K562 (cell line): ENCODE measurements at regions not wholly inside any gene's neighbourhood (a gene's known extent, or its start where the extent isn't known, plus 50 kb on each side); places are given as distances from the start of the nearest gene placed in this dataset.

ENCODE experiments used
- ATAC-seq: fragments of 200-7000 bp; cut with Tn5 transposase; 3 replicates; pipeline ENCODE4 v1.9.1; 2020; ENCODE audit warnings: moderate library complexity
- BruUV-seq: library from RNA; stranded (reverse); fragments of 400-500 nt; replicated peaks from 2 replicates; lab custom pipeline; 2021; lab: Mats Ljungman, UMichigan
- CTCF ChIA-PET: fragments of 300-600 bp; formaldehyde crosslinking; extraction: SDS; loops from one replicate; lab custom pipeline; 2021; ENCODE audit warnings: low intra/inter-chr PET ratio; lab: Yijun Ruan, JAX
- POLR2A ChIA-PET: fragments of 300-600, 350-650 bp; sonication (Branson Sonifier 250); formaldehyde crosslinking; extraction: SDS; loops from one replicate; lab custom pipeline; 2021; ENCODE audit warnings: antibody characterized with exemption, inconsistent platforms; lab: Yijun Ruan, JAX
- DNase-seq, 4 experiments: peaks; one replicate each; pipeline versions ENCODE4 v3.0.0 to v3.0.0-alpha.2; 2011 to 2018; ENCODE audit warnings: low spot score in 3 of 4, mixed read lengths in 3 of 4; ENCODE audit errors: extremely low read depth in 1 of 4
- FAIRE-seq: peaks from 2 replicates; lab custom pipeline; 2011; peaks lifted over from hg19 to GRCh38; lab: Jason Lieb, UNC
- H2AFZ ChIP-seq: 2 replicates; pipeline ENCODE4 v1.6.0; 2011; ENCODE audit warnings: low read depth, low read length, control low read depth, inconsistent platforms
- H3K27ac ChIP-seq: fragments of 200-600 bp; 3 replicates; pipeline ENCODE4 v1.8.0; 2011; ENCODE audit warnings: low read depth, mild to moderate bottlenecking, control low read depth, inconsistent platforms, low read length, moderate library complexity, mixed read lengths; ENCODE audit errors: extremely low read depth
- H3K27me3 ChIP-seq, 2 experiments: fragments of 300-600 bp in 1 of 2; 2 replicates in 1 of 2; 3 replicates in 1 of 2; pipeline versions ENCODE4 v1.6.0 to v1.8.0; 2011; ENCODE audit warnings: inconsistent platforms in 2 of 2, low read length in 2 of 2, mild to moderate bottlenecking in 1 of 2, mixed read lengths in 1 of 2, moderate library complexity in 1 of 2; ENCODE audit not compliant: control insufficient read depth in 2 of 2, insufficient read depth in 2 of 2
- H3K36me3 ChIP-seq: fragments of 300-600 bp; 3 replicates; pipeline ENCODE4 v1.8.0; 2011; ENCODE audit warnings: mild to moderate bottlenecking, low read length, inconsistent platforms; ENCODE audit not compliant: control insufficient read depth, insufficient read depth
- H3K4me1 ChIP-seq, 2 experiments: fragments of 200-600 bp in 1 of 2; replicated peaks in 1 of 2; 2 replicates in 1 of 2; 3 replicates in 1 of 2; pipeline versions ENCODE4 v1.5.1 to v1.8.0; 2011; ENCODE audit warnings: inconsistent platforms in 2 of 2, low read length in 2 of 2, mild to moderate bottlenecking in 1 of 2, mixed read lengths in 1 of 2, moderate library complexity in 1 of 2; ENCODE audit not compliant: control insufficient read depth in 2 of 2, insufficient read depth in 2 of 2
- H3K4me2 ChIP-seq: 2 replicates; pipeline ENCODE4 v1.6.1; 2011; ENCODE audit warnings: low read length, control low read depth, inconsistent platforms, mixed read lengths; ENCODE audit not compliant: insufficient read depth
- H3K4me3 ChIP-seq: fragments of 200-600 bp; sonication (generic), shearing (Covaris generic); 2 replicates; pipeline ENCODE4 v1.5.1; 2016; ENCODE audit warnings: control low read depth, inconsistent platforms
- H3K79me2 ChIP-seq: fragments of 200-600 bp; 3 replicates; pipeline ENCODE4 v1.8.0; 2011; ENCODE audit warnings: low read length, inconsistent platforms; ENCODE audit not compliant: control insufficient read depth, insufficient read depth
- H3K9ac ChIP-seq, 2 experiments: 2 replicates each; pipeline versions ENCODE4 v1.6.0 to v1.6.1; 2011; ENCODE audit warnings: low read depth in 2 of 2, low read length in 2 of 2, control low read depth in 1 of 2, inconsistent platforms in 1 of 2, mild to moderate bottlenecking in 1 of 2, mixed read lengths in 1 of 2; ENCODE audit not compliant: insufficient read depth in 1 of 2
- H3K9me1 ChIP-seq: one replicate; pipeline ENCODE4 v1.6.0; 2011; ENCODE audit warnings: inconsistent platforms, mild to moderate bottlenecking, low read length, moderate library complexity; ENCODE audit not compliant: control insufficient read depth, insufficient read depth
- H3K9me3 ChIP-seq: replicated peaks from 2 replicates; pipeline ENCODE4 v1.5.1; 2011; ENCODE audit warnings: low read depth, low read length, inconsistent platforms; ENCODE audit not compliant: control insufficient read depth, insufficient read depth
- H4K20me1 ChIP-seq: replicated peaks from 2 replicates; pipeline ENCODE4 v1.6.1; 2011; ENCODE audit warnings: low read length, inconsistent platforms, mixed read lengths; ENCODE audit not compliant: control insufficient read depth, insufficient read depth
- AFF4 ChIP-seq: sonication (generic); formaldehyde crosslinking; IDR thresholded peaks from 2 replicates; pipeline ENCODE4 v1.8.0; 2023; ENCODE audit warnings: mild to moderate bottlenecking, missing genetic modification reagents
- CHD1 ChIP-seq: fragments of 200-600 bp; sonication (generic); IDR thresholded peaks from one replicate; pipeline ENCODE4 v1.6.1; 2012; ENCODE audit warnings: mild to moderate bottlenecking, moderate library complexity, low read length, inconsistent platforms
- CTCF ChIP-seq, 3 experiments: IDR thresholded peaks in 2 of 3; conservative IDR thresholded peaks in 1 of 3; 2 replicates each; pipeline ENCODE4 v1.5.1; 2011 to 2012; ENCODE audit warnings: low read length in 3 of 3, mild to moderate bottlenecking in 3 of 3, control low read depth in 2 of 3, improper control_type of control experiment in 1 of 3, inconsistent platforms in 1 of 3, low read depth in 1 of 3, mixed read lengths in 1 of 3, moderate library complexity in 1 of 3; ENCODE audit not compliant: insufficient read depth in 2 of 3
- EP400 ChIP-seq: fragments of 450-650 bp; IDR thresholded peaks from 2 replicates; pipeline ENCODE4 v1.6.1; 2017; ENCODE audit warnings: antibody characterized with exemption, mild to moderate bottlenecking, moderate library complexity
- ETV5 ChIP-seq: sonication (generic); formaldehyde crosslinking; IDR thresholded peaks from 2 replicates; pipeline ENCODE4 v1.4.0; 2020; ENCODE audit warnings: low read depth, mild to moderate bottlenecking, missing genetic modification reagents
- MEIS2 ChIP-seq: fragments of 450-650 bp; IDR thresholded peaks from 2 replicates; pipeline ENCODE4 v1.6.1; 2014; ENCODE audit warnings: mild to moderate bottlenecking; ENCODE audit not compliant: partially characterized antibody
- RHOXF2B ChIP-seq: fragments of 250-450 bp; sonication (Bioruptor Pico); conservative IDR thresholded peaks from 2 replicates; pipeline ENCODE4 v1.5.1; 2021
- SP2 ChIP-seq: IDR thresholded peaks from 2 replicates; pipeline ENCODE4 v1.6.1; 2011; ENCODE audit warnings: mild to moderate bottlenecking, low read depth, low read length, moderate library complexity; ENCODE audit not compliant: poor library complexity, severe bottlenecking; ENCODE audit errors: extremely low read depth
- ZNF224 ChIP-seq: sonication (generic); formaldehyde crosslinking; IDR thresholded peaks from 2 replicates; pipeline ENCODE4 v1.8.0; 2022; ENCODE audit warnings: mild to moderate bottlenecking, missing genetic modification reagents
- in situ Hi-C: fragments of 300-500 bp; cut with MboI; formaldehyde crosslinking; loops from 4 replicates; pipeline ENCODE4 v1.15.0; 2018; ENCODE audit warnings: inconsistent platforms, mixed read lengths
- intact Hi-C: fragments of 100-400 bp; cut with micrococcal nuclease; formaldehyde crosslinking; loops from 2 replicates; pipeline ENCODE4 v1.14.2; 2022

DNA sequence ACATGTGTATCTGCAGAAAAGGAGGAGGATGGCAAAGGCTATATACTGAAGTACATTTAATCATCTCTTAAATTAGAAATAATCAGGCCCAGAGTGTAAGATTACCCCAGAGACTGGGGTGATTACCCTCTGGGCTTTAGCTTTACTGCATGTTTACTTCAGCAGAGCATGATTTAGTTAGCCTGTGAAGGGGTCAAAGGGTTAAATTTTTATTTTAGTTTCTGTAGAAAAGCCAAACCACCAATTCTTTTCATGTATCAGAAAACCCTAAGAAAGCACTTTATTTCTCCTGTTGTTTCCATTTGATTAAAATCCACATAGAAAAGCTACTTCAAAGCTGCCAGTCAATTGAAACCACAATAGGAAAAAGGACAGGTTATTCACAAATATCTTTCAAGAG, 101.5 kb upstream of the LSM8 start:
- Histone ChIP-seq H3K79me2 (no peaks in the 10 kb centered on the region), H3K4me1 (no peaks in the 10 kb centered on the region), H3K27ac (no peak overlapping the region), H4K20me1 (no peaks in the 10 kb centered on the region), H3K27me3 (no peaks in the 10 kb centered on the region), H3K9me3 (no peaks in the 10 kb centered on the region), H3K4me3 (no peak overlapping the region), H2AFZ (no peak overlapping the region), H3K36me3 (no peaks in the 10 kb centered on the region), H3K9ac (no peak overlapping the region), H3K4me2 (no peak overlapping the region), H3K9me1 (no peaks in the 10 kb centered on the region)
- no peak for ATAC-seq
- FAIRE-seq, result no peak
- ChIA-PET POLR2A (no interaction called here), CTCF (no interaction called here)
- intact Hi-C loops, result no loop called here
- in situ Hi-C loops, result no loop called here
- no peak for DNase-seq
- TF ChIP-seq ZNF224 (CRISPR knock-in tag) (no peak), AFF4 (no peak), CHD1 (no peak), CTCF (IDR thresholded peaks at IDR 0.05 in 2 of 3, conservative IDR thresholded peaks at IDR 0.05 in 1 of 3; ENCODE audit: insufficient read depth in 2 of 3, low read depth in 1 of 3, low read length in 3 of 3) (no peak), ETV5 (CRISPR knock-in tag) (no peak), RHOXF2B (CRISPR knock-in tag) (no peak), MEIS2 (no peak), EP400 (no peak), SP2 (no peak)
- TF ChIP-seq, all 486 proteins: peak for 0
- BruUV-seq, result no TSS peak
